MCF 10A (cell line): ENCODE measurements at regions not wholly inside any gene's neighbourhood (a gene's known extent, or its start where the extent isn't known, plus 50 kb on each side); places are given as distances from the start of the nearest gene placed in this dataset.

Experiments
- BruUV-seq: library from RNA; stranded (reverse); fragments of 400-500 nt; replicated peaks from 2 replicates; lab custom pipeline; 2021; lab: Mats Ljungman, UMichigan
- CTCF ChIA-PET: fragments of 300-600 bp; sonication (Branson Sonifier 250); formaldehyde crosslinking; extraction: SDS; loops from one replicate; lab custom pipeline; 2021; ENCODE audit warnings: antibody characterized with exemption, inconsistent platforms; lab: Yijun Ruan, JAX
- POLR2A ChIA-PET: fragments of 300-600, 350-650 bp; sonication (Branson Sonifier 250); formaldehyde crosslinking; extraction: SDS; loops from one replicate; lab custom pipeline; 2020; ENCODE audit warnings: antibody characterized with exemption, inconsistent platforms; lab: Yijun Ruan, JAX
- DNase-seq: peaks from one replicate; pipeline ENCODE4 v3.0.0-alpha.2; 2018; ENCODE audit not compliant: unreplicated experiment
- H3K27ac Mint-ChIP-seq: one replicate; pipeline ENCODE4 v1.8.0; 2022; ENCODE audit warnings: mild to moderate bottlenecking, low read depth, mixed read lengths; ENCODE audit not compliant: unreplicated experiment
- H3K27me3 Mint-ChIP-seq: one replicate; pipeline ENCODE4 v1.8.0; 2022; ENCODE audit warnings: mixed read lengths; ENCODE audit not compliant: insufficient read depth, unreplicated experiment
- H3K36me3 Mint-ChIP-seq: one replicate; pipeline ENCODE4 v1.8.0; 2022; ENCODE audit warnings: mild to moderate bottlenecking, moderate library complexity, mixed read lengths; ENCODE audit not compliant: insufficient read depth, unreplicated experiment
- H3K4me1 Mint-ChIP-seq: one replicate; pipeline ENCODE4 v1.8.0; 2022; ENCODE audit warnings: mixed read lengths; ENCODE audit not compliant: insufficient read depth, unreplicated experiment
- H3K4me3 Mint-ChIP-seq: one replicate; pipeline ENCODE4 v1.8.0; 2022; ENCODE audit warnings: mild to moderate bottlenecking, moderate library complexity, mixed read lengths; ENCODE audit not compliant: unreplicated experiment
- H3K9me3 Mint-ChIP-seq: one replicate; pipeline ENCODE4 v1.8.0; 2022; ENCODE audit warnings: mixed read lengths; ENCODE audit not compliant: unreplicated experiment
- intact Hi-C: fragments of 100-400 bp; cut with micrococcal nuclease; formaldehyde crosslinking; loops from 2 replicates; pipeline ENCODE4 v1.14.1; 2022
- TF ChIP-seq, protein P1 (sequence below): fragments of 200-600 bp; IDR thresholded peaks from one replicate; pipeline ENCODE4 v1.8.0; 2022; ENCODE audit warnings: antibody characterized with exemption, mild to moderate bottlenecking; ENCODE audit not compliant: unreplicated experiment

- no peak for DNase-seq
- H3K27ac Mint-ChIP-seq: no peak overlapping the region
- no peaks in the 10 kb centered on the region for H3K9me3 Mint-ChIP-seq
- no peaks in the 10 kb centered on the region for H3K27me3 Mint-ChIP-seq
- BruUV-seq: no TSS peak
- intact Hi-C loops: no loop called here
- TF ChIP-seq, protein P1, sequence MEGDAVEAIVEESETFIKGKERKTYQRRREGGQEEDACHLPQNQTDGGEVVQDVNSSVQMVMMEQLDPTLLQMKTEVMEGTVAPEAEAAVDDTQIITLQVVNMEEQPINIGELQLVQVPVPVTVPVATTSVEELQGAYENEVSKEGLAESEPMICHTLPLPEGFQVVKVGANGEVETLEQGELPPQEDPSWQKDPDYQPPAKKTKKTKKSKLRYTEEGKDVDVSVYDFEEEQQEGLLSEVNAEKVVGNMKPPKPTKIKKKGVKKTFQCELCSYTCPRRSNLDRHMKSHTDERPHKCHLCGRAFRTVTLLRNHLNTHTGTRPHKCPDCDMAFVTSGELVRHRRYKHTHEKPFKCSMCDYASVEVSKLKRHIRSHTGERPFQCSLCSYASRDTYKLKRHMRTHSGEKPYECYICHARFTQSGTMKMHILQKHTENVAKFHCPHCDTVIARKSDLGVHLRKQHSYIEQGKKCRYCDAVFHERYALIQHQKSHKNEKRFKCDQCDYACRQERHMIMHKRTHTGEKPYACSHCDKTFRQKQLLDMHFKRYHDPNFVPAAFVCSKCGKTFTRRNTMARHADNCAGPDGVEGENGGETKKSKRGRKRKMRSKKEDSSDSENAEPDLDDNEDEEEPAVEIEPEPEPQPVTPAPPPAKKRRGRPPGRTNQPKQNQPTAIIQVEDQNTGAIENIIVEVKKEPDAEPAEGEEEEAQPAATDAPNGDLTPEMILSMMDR: no peak
- ChIA-PET POLR2A (no interaction called here), CTCF (interaction anchor here (0.5 to 1.2 kb wide), 3 partner anchors 8 to 1809 kb away, joined by 3 to 4 read pairs (median 3); no protein-coding TSS in a partner anchor)
- no peaks in the 10 kb centered on the region for H3K36me3 Mint-ChIP-seq
- no peak overlapping the region for H3K4me3 Mint-ChIP-seq
- peaks cover 5% of the 10 kb centered on the region for H3K4me1 Mint-ChIP-seq
These were observed 1456.1 kb downstream of the GATA3 start for GRCh38 chr10:9510626-9511025.

DNA sequence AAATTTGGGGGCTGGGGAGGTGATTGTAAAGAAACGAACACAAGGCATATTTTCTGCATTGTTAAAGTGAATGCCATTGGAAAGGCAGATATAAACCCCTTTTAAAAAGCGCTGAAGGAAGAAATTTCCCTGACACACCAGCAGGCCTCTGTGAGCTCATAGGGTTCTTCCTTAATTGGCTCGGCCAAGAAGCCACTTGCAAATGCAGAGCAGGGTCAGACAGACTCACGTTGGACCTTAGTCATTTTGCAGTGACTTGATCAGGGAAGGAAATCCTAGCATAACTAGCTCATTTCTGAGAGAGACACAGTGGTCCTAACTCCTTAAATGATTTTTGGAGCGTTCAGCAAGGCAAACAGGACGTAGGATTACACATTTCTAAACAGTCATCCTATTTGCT is 1461.4 kb downstream of the GATA3 start:
- Mint-ChIP-seq H3K36me3 (no peaks in the 10 kb centered on the region), H3K27ac (no peak overlapping the region), H3K9me3 (no peaks in the 10 kb centered on the region), H3K4me1 (peaks cover 5% of the 10 kb centered on the region), H3K4me3 (no peak overlapping the region), H3K27me3 (no peaks in the 10 kb centered on the region)
- intact Hi-C loops: no loop called here
- ChIA-PET POLR2A (no interaction called here), CTCF (interaction anchor here (0.6 to 0.7 kb wide), 2 partner anchors 14 to 204 kb away, joined by 3 to 4 read pairs; no protein-coding TSS in a partner anchor)
- TF ChIP-seq, protein P1: no peak
- BruUV-seq: no TSS peak
- no peak for DNase-seq

DNA sequence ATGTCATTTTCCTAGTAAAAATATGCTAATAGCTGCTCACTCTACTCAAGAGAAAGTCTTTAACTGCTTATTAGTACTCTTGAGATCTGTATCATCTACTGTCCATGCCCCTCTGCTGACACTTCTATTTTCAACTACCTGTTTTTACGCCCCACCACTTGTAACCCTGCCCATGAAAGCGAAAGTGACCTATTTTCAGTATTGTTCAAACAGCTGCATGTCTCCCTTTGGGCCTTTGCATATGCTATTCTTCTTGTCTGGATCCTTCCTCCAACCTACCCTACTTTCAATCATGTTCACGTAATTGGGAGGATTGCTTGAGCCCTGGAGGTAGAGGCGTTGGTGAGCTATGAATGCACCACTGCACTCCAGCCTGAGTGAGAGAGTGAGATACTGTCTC is 1481.3 kb downstream of the GATA3 start:
- Mint-ChIP-seq H3K36me3 (peaks cover 5% of the 10 kb centered on the region), H3K27ac (no peak overlapping the region), H3K9me3 (no peaks in the 10 kb centered on the region), H3K27me3 (no peaks in the 10 kb centered on the region), H3K4me1 (peaks cover 5% of the 10 kb centered on the region), H3K4me3 (no peak overlapping the region)
- no peak for DNase-seq
- CTCF ChIA-PET: interaction anchor here (0.5 kb wide), 1 partner anchor 32 kb away, joined by 3 read pairs; no protein-coding TSS in a partner anchor
- no TSS peak for BruUV-seq
- POLR2A ChIA-PET: no interaction called here
- TF ChIP-seq, protein P1: no peak
- intact Hi-C loops: no loop called here

DNA sequence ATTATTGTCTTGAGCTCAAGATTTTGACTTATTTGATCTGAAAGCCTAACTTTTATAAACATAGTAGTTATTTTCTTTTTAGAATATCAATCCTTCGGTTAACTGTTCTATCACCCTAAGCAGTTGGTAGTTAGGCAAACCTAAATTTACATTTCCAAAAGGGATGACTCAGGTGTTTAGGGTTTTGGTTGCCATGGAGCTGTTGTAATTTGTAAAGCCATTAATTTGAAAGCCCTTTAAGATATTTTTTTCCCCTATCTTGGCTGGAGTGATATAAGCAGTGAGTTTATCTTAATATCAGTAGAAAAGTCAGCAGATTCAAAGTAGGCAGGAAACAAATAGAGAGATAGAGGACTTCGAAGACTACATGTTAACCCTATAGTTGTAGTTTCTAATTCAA is 1472.6 kb upstream of the CELF2 start:
- POLR2A ChIA-PET: interaction anchor here (1.3 kb wide), 1 partner anchor 10 kb away, joined by 4 read pairs; no protein-coding TSS in a partner anchor
- peak; percentile 9 for DNase-seq
- TF ChIP-seq, protein P1: no peak
- Mint-ChIP-seq H3K9me3 (no peaks in the 10 kb centered on the region), H3K4me1 (peaks cover 9% of the 10 kb centered on the region), H3K27ac (peak overlapping the region; percentile 68), H3K36me3 (no peaks in the 10 kb centered on the region), H3K27me3 (no peaks in the 10 kb centered on the region), H3K4me3 (no peak overlapping the region)
- intact Hi-C loops: no loop called here
- BruUV-seq: no TSS peak
- CTCF ChIA-PET: no interaction called here
